ENCODE measurements at regions not wholly inside any gene's neighbourhood (a gene's known extent, or its start where the extent isn't known, plus 50 kb on each side); places are given as distances from the start of the nearest gene placed in this dataset.
"Not testable (repeated sequence)": the region's sequence is repeated elsewhere in the genome, so short reads cannot be mapped to it uniquely, and the experiment has no call there.

- TF ChIP-seq CTCF, POLR2A (IDR thresholded peaks at IDR 0.05): not testable (repeated sequence)
Measured at GRCh38 chr9:67362325-67362724, 370.0 kb upstream of the SPATA31A3 start.
